ENCODE measurements at regions not wholly inside any gene's neighbourhood (a gene's known extent, or its start where the extent isn't known, plus 50 kb on each side); places are given as distances from the start of the nearest gene placed in this dataset.
"Not testable (repeated sequence)": the region's sequence is repeated elsewhere in the genome, so short reads cannot be mapped to it uniquely, and the experiment has no call there.

- intact Hi-C loops (cut with micrococcal nuclease), result no loop called here
Measured at GRCh38 chrX:87236830-87237440, 280.7 kb upstream of the KLHL4 start.

- intact Hi-C loops (cut with micrococcal nuclease), result no loop called here
Measured at GRCh38 chrX:87265518-87265917, 252.1 kb upstream of the KLHL4 start.

DNA sequence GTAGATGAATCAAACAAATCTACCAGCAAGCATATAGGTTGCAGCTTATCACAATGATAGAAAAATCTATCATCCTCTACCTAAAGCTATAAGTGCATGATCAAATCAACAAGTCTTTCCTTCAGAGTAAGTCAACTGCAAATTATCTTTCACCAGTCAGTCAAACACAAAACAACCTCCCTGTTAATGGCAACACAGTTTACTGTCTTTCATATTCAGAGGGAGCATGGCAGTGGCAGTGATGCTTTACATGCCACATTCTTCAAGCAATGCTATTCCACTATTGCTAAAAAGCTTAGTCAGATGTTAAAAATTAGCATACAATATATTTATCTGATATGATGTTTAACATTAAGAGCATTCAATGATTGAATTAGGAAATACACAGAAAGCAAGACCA lies 245.1 kb upstream of the KLHL4 start:
- intact Hi-C loops (cut with micrococcal nuclease), result no loop called here

- intact Hi-C loops (cut with micrococcal nuclease), result loop anchor here (5.0 to 10.0 kb wide), 2 partner anchors 1165 to 1687 kb away; no protein-coding TSS in a partner anchor
Measured at GRCh38 chrX:87299563-87300160, 217.9 kb upstream of the KLHL4 start.

DNA sequence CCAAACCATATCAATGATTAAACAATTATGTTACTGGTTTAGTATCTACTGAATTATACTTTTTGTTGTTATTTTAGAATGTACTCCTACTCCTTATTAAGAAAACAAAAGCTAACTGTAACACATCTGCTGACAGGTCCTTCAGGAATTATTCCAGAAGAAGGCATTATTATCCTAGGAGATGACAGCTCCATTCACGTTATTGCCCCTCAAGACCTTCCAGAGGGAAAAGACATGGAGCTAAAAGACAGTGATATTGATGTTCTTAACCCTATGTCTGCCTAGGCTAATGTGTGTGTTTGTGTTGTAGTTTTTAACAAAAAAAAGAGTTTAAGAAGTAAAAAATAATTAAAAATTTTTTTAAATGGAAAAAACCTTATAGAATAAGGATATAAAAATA lies 206.8 kb upstream of the KLHL4 start:
- intact Hi-C loops (cut with micrococcal nuclease), result no loop called here

DNA sequence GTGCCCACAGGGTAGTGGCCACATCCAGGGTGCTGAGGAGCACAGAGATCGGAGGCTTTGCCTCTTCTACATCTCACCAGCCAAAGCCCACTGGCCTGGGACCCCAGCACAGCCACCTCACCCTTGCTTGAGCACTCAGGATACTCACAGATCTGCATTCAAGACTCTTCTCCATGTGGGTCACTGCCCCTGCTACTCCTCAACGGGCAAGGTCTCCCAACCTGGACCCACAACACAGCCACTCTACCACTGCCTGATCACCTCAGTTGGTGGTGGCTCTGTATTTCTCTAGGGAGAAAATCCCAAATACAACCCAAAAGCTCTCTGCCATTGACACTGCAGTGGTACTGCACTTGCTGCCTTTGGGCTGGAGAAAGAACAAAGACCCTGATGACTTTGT lies 190.3 kb upstream of the KLHL4 start:
- intact Hi-C loops (cut with micrococcal nuclease), result no loop called here

DNA sequence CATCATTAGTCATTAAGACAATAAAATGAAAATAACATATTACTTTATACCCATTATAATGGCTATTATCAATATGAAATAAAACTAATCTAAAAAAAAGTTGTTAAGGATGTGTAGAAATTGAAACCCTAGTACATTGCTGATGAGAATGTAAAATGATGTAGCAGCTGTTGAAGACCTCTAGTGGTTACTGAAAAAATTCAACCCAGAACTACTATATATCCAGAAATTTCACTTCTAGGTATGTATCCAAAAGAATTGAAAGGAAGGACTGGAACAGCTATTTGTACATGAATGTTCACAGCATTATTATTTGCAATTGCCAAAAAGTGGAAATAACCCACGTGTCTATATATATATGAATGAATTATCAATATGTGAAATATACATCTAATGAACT lies 180.3 kb upstream of the KLHL4 start:
- intact Hi-C loops (cut with micrococcal nuclease), result no loop called here

- intact Hi-C loops (cut with micrococcal nuclease), result no loop called here
Measured at GRCh38 chrX:87338510-87338909, 179.1 kb upstream of the KLHL4 start.

DNA sequence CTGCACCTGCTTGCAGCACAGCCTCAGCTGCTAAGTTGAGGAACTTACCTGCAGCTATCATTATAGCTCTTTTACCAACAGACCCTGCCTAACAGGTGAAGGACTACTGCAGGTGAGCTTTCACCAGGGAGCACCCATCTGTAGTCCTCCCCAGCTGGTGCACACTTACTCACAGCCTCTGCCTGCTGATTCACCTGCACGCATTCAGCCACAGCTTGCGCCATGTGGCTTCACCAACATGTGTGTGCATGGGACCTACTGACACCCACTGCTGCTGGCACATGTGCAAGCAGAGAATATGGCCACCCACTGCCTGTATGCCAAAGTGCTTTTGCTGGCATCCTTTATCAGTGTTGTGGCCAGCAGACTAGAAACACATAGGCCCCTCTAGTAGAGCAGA lies 146.7 kb upstream of the KLHL4 start:
- intact Hi-C loops (cut with micrococcal nuclease), result no loop called here

DNA sequence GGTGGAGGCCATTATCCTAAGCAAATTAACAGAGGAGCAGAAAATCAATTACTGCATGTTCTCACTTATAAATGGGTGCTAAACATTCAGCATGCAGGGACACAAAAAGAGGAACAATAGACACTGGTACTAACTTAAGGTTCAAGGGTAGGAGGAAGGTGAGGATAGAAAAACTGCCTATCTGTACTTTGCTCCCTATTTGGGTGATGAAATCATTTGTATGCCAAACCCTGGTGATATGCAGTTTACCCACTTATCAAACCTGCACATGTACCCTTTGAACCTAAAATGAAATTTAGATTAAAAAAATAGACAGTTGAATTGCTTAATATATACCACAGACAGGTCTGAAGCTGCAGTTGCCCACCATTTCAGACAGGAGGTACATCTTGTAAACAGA lies 143.3 kb upstream of the KLHL4 start:
- intact Hi-C loops (cut with micrococcal nuclease), result no loop called here

DNA sequence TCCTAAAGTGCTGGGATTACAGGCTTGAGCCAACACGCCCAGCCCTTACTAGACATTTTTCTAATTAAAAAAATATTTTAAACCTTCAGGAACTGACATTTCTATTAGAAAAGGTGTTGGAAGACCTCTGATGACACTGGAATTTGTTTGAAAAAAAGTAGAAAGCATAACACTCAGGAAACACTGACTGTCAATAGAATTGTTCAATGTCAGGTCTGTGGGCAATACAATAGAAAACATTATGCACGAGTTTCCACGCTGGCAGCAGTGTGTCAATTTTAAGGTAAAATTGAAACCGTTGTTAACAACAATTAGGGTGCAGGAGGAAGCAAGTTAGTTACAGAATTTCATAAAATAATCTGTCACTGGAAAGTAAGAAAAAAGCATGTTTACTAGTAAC lies 140.7 kb upstream of the KLHL4 start:
- intact Hi-C loops (cut with micrococcal nuclease), result no loop called here

GRCh38 chrX:87388381-87388780 lies 129.2 kb upstream of the KLHL4 start:
- intact Hi-C loops (cut with micrococcal nuclease), result no loop called here

- intact Hi-C loops (cut with micrococcal nuclease), result no loop called here
Measured at GRCh38 chrX:87391742-87392141, 125.9 kb upstream of the KLHL4 start.

- intact Hi-C loops (cut with micrococcal nuclease), result no loop called here
Measured at GRCh38 chrX:87392369-87392768, 125.2 kb upstream of the KLHL4 start.

- intact Hi-C loops (cut with micrococcal nuclease), result no loop called here
Measured at GRCh38 chrX:87397103-87397886, 120.3 kb upstream of the KLHL4 start.

DNA sequence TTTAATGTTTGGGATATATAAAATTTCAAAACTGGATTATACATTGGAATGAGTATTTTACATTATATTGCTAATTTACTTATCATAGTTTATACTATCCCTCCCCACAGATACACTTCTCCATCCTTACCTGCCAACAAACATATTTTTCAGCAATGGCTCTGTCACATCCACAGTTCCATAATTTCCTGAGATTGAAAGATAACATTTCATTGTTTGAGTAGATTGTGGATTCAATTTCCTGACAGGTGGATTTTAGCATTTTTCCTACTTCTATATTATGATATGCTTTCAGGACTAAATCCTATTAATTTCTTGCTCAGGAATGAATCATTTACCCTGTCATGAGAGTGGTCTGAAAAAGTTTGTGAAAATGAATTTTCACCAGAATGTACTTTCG lies 115.3 kb upstream of the KLHL4 start:
- intact Hi-C loops (cut with micrococcal nuclease), result no loop called here

DNA sequence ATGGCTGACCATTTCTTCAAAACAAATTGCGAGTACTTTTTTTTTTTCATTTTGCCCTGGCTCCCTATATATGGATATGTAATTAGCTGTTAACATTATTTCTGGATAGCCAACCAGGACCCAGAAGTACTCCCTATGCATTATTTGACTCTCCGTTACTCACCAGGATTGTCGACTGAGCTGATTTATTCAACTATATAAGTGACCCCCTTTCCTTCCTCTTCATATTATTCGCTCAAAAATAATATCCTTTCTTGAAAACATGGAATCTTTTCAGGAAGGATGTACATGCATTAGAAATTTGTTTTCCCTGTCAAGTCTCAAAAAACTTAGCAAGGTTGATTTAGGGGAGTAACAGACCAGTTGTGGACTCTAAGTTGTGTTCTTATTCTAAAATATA lies 114.1 kb upstream of the KLHL4 start:
- intact Hi-C loops (cut with micrococcal nuclease), result no loop called here

DNA sequence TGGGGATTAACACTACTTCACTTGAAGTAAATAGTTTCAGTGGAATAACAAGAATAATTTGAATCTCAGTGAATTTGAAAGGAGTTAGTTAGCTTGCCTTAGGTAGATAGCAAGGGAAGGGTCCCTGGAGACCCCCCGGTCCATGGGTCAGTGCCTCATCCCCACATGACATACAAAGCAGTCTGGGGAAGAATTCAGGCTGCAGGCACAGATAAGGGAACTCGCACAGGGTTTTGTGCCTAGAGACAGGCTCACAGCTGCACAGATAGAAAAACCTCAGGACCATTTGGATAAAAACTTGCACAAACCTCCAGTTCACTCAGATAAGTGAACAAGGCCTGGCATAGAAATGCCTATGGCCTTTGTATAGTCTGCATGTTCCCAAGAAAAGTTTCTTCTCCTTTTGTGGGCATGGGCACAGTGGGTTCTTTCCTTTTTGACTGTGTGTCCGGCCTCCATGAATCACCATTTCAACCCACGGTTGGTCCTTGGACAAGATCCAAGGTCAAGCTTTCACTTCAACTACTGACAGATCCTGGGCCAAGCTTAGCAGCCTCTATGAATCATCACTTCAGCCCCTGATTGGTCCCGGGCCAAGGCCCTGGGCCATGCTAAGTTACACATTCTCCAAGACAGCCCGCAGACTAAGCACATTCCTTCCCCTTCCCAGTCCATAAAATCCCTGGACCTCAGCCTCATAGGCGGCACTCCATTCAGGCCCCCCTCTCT lies 108.3 kb upstream of the KLHL4 start:
- intact Hi-C loops (cut with micrococcal nuclease), result no loop called here

- intact Hi-C loops (cut with micrococcal nuclease), result no loop called here
Measured at GRCh38 chrX:87425618-87426017, 92.0 kb upstream of the KLHL4 start.

DNA sequence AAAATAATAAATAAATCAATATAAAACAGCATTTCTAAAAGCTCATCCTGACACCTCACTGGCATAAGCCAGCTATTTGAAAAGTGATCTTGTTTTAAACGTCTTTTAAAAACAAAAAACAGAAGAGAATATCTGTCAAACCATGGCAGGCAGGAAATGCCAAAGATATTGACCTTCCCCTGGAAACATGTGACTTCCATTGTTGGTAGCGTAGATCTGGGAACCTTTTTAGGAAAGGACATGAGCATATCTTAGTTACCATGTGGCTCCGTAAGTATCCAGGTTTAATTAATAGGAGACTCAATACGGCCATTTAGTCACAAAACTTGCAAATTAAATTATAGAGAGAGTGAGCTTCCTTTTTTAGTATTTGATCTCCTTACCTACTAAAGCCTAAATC lies 83.0 kb upstream of the KLHL4 start:
- intact Hi-C loops (cut with micrococcal nuclease), result no loop called here

GRCh38 chrX:87448613-87449012 lies 69.0 kb upstream of the KLHL4 start:
- intact Hi-C loops (cut with micrococcal nuclease), result not testable (repeated sequence)

GRCh38 chrX:87465757-87466156 lies 51.8 kb upstream of the KLHL4 start:
- intact Hi-C loops (cut with micrococcal nuclease), result not testable (repeated sequence)

Measured in T-helper 2 cell treated with Interferon-gamma antibody and Interleukin-4, amounts not matched to agents 100 ng/mL and 5 ng/mL, for 36 hours (primary cell).